NCI-H2196 (cell line): ENCODE measurements at regions not wholly inside any gene's neighbourhood (a gene's known extent, or its start where the extent isn't known, plus 50 kb on each side); places are given as distances from the start of the nearest gene placed in this dataset.
A peak's percentile ranks its signal among the peaks of the same experiment; 100 is the strongest.

Source experiments
- DNase-seq: peaks from one replicate; lab custom pipeline; 2025; ENCODE audit not compliant: unreplicated experiment; lab: John Stamatoyannopoulos, UW

DNA sequence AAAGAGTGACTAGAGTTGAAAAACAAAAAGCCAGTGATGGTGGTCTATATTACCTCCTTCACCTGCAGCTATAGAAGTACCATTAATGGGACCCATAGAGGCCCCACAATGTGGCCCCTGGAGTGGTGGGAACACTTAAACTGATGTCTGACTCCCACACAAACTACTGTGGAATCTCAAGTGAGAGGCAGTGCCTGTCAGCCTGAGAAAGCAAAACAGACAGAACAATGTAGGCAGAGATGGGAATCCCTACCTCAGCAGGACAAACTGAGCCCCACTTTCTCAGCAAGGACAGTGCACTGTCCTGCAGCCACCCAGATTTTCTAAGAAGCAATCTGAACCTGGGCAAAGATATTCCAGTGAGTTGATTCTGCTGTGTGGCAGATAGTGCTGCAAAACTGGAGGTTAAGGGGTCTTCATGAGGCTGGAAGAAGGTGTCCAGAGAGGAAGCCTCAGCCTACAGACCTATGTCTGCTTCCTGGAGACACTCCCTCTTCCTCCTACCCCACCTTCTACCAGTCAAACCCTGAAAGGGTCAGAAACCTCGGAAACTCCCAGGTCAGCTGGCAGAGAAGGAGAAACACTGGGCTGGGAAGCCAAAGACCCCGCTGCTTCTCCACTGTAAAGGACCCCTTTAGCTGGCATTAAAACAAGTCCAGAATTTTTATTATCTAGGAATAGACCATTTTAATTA is 228.7 kb downstream of the C1orf94 start:
- DNase-seq: no peak

- DNase-seq: peak; percentile 2
Measured at GRCh38 chr1:34406377-34406776, 229.7 kb downstream of the C1orf94 start.

DNA sequence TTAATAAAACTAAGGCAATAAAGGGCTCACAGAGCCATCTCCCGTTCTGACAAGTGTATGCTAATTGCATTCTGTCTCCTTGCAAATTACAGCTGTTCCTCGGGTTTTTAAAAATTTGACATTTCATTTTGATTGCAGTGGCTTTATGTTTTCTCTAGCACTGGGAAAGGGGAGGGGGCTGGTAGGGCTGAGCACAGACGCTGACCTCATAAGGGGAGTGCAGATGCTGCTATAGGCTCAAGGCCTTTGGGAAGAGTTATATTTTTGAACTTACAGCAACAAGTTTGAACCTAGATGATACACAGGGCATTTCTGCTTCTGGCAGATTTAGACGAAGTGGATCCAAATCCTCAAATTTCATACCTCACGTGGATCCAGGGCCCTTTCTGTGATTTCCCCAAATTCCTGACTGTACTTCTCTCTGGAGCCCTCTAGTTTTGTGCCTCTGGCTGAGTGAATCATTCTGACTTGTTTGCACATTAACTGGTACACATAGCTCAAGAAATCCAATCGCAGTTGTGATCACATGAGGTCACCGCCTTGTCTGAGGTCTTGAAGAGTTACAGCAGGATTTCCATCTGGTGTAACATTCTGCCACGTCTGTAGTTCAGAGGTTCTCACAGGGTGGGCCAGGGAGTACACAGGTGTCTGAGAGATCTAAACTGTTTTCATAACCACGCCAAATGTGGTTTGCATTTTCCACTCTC is 230.3 kb downstream of the C1orf94 start:
- no peak for DNase-seq

DNA sequence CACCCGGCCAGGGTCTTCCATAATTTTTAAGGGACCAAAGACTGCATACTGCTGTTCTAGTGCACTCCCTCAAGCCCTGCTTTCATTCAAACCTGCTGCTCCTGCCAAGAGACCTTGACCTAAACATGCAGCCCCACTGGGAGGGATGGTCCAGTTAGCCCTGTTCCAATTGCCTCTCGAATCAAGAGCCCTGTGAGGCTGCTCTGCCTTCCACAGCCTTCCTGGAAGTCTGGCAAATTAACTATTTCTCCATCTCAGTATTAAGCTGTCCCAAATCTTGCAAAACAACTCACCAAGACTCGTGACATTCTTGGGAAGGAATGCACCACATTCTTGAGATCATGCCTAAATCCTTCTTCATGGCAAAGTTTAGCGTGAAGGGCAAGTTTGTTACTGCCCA is 231.3 kb downstream of the C1orf94 start:
- DNase-seq: no peak

GRCh38 chr1:34409689-34410229 is 233.1 kb downstream of the C1orf94 start:
- no peak for DNase-seq

GRCh38 chr1:34412598-34413370 is 236.1 kb downstream of the C1orf94 start:
- DNase-seq: no peak

GRCh38 chr1:34415140-34415539 is 238.4 kb downstream of the C1orf94 start:
- DNase-seq: no peak

GRCh38 chr1:34418166-34418565 is 241.5 kb downstream of the C1orf94 start:
- no peak for DNase-seq

DNA sequence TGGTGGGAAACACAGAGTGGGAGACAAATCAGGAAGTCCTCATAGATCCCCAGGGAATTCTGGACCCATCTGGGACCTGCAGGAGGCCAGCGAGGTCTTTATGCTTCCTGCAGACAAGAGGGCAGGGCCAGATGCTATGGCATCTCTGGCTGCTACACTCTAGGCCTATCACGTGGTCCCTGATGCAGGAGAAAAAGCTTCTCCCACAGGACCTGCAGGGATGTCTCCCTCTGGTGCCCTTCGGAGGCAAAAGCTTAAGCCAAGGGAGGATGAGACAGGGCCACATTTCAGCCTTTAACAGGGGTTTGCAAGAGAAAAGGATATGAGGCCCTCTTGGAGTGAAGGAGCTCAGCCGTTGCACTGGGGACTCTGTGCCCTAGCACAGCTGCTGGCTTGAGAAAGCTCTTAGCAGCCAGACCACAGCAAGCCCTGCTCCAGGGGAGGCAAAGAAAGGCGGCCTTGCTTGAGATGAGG is 243.0 kb downstream of the C1orf94 start:
- DNase-seq: no peak

DNA sequence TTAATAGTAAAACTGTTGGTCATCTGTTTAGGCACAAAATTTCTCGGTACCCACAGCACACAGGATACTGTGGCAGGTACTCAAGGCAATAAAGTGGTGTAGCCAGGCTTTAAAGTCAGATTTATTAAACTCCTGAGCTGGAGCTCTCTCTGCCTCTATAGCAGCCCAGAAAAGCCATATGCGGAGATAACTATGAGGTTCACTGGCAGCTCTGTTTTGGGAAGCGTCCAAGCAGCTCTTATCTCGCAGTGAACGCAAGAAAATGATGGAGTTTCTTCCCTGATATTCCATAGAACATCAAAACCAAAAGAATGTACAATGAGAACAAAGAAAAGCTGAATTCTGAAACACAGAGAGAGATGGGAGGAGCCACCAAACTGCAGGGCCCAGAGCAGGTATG is 248.3 kb downstream of the C1orf94 start:
- DNase-seq: no peak

DNA sequence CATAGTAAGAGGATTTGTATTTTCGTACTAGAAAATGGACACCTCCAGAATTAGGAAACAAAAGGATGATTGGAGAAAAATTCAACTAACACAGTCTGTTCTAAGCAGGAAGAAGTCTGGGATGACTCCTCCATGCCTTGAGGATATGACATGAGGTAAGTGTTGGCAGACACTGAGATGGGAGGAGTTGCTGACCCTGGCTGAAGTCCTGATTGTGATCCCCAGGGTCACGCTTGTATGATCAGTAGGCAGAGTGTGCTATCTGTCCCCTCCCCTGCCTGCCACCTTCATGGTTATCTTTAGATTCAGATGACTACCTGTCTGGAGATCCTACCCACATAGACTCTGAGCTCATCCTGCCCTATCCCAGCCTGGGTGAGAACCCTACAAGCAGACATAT is 249.1 kb downstream of the C1orf94 start:
- no peak for DNase-seq

- no peak for DNase-seq
Measured at GRCh38 chr1:34426325-34426896, 249.7 kb downstream of the C1orf94 start.

DNA sequence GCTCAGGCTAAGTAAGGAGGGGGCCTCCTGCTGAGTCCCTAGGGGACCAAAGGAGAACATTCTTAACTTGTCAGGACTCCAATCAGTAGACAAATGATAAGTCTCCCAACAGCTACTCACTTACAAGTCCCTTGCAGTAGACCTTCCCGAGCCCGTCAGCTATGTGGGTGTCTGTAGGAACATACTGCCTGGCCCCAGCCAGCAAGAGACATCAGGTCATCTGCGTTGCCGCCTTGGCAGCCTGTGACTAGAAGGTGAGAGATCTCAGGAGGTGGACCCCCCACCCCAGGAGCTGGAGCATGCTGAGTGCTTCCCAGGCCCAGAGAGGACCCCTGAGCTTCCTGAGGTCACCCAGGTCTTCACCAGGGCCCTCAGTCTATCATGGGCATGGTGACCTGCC is 250.5 kb downstream of the C1orf94 start:
- no peak for DNase-seq

GRCh38 chr1:34433099-34433498 is 256.4 kb downstream of the C1orf94 start:
- DNase-seq: no peak

- no peak for DNase-seq
Measured at GRCh38 chr1:34436836-34437235, 260.1 kb downstream of the C1orf94 start.

DNA sequence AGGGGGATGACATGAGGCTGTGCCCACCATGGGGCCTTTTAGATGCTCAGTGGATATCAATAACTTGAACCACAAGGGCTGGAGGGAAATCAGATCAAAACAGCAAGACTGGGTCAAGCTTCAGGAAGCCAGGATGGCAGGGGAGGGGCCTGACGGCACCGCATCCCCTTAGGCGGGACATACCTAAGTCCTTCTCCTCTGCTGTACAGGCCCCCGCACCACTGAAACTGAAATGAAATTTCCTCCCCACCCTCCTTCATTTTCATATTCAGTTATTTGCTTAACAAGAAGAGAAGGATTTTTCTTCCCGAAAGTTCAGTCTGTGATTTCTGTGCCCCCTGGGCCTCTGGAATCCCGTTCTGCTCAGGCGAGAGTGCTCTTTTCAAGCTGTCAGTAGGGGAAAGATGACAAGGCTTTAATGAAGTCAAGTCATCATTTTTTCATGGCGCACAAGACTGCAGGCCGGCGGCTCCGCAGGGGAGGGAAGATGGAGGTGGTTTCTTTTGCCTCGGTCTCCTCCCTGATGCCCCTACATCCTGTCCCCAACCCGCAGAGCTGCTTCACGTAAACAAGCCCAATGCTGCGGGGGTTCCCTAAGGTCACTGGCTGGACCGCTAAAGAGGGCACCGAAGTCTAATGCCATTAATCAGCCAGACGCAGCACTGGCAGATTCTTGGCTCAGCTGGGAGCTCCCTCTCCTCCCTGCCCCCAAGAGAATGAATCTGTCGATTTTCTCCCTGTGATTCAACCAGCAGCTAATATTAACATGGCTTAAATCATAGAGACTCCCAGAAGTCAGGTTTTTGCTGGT is 264.8 kb downstream of the C1orf94 start:
- DNase-seq: no peak

DNA sequence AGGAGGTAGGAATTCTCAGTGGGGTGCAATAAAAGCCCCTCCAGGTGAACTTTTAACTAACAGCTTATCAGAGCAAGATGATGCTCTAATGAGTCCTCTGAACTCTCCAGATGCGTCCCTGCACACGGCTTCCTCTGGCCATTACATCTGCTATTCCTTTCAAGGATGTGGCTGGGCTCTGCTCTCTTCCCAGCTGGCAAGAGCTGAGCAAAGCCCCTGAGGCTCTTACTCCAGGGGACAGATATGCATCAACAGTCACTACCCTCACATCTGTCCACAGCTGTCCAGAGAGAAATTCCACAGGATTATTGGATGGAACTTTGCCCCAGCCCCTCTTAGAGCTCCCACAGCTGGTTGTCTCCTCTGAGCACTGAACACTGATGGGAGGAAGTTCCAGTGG is 267.8 kb downstream of the C1orf94 start:
- no peak for DNase-seq

DNA sequence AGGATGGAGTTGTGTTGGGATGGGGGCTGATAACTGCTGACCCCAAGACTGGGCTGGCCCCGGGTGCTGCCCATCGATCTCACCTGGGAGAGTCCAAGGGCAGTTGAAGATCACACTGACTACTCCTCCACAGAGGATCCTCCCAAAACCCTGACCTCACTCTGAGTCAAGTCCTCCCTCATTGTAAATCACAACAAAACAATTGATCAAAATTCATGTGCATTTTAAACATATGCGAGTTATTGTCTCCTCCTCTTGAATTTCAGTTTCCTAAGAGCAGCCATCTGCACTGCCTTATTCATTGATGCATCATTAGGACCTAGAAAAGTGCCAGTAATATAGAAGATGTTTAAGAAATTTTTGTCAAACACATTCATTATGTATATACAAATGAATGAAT is 273.6 kb downstream of the C1orf94 start:
- DNase-seq: no peak

- no peak for DNase-seq
Measured at GRCh38 chr1:34452451-34452850, 275.7 kb downstream of the C1orf94 start.

DNA sequence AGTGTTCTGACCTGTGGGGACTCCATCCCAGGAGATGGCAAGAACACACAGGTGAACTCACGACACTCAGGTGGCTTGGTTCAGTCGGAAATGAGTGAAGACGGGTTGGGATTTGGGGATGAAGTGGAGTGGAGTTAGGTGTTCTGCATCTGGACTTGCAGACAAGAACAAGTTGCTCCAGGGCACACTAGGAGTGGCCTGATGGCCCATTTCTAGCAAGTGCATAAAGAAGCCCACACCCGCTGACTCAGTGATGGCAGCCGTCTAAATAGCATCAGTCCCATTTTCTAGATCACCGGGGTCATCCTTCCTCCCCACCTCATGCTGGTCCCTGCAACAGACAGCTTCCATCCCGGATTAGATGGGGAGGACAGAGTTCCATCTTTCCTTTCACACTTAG is 278.4 kb downstream of the C1orf94 start:
- DNase-seq: no peak
